Endometrium (tissue), 2 donors: ENCODE measurements at regions not wholly inside any gene's neighbourhood (a gene's known extent, or its start where the extent isn't known, plus 50 kb on each side); places are given as distances from the start of the nearest gene placed in this dataset.
"Not testable (repeated sequence)": the region's sequence is repeated elsewhere in the genome, so short reads cannot be mapped to it uniquely, and the experiment has no call there.

Source experiments
- FAIRE-seq: peaks from 2 replicates; lab custom pipeline; 2012; peaks lifted over from hg19 to GRCh38; lab: Jason Lieb, UNC
- donor health status: control.
- donor health status: control.

DNA sequence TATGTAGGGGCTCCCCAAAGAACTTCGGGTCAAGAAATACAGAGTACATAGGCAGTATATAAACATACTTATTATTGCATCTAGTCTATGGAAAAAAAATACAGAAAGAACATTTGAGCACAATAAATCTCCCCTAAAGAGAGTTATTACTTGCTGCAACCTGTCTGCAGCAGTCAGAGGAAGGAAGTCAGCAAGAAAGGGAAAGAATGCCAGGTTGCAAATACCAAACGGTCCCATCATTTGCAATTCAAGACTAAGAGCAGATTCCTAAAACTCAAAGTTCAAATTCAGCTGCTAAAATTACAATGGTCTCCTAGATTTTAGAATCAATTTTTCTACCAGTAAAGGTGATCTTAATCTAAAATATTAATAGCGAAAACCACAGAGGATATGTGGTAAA is 236.2 kb upstream of the NUDT6 start:
- no peak for FAIRE-seq

GRCh38 chr4:123159479-123159878 is 237.1 kb upstream of the NUDT6 start:
- no peak for FAIRE-seq

DNA sequence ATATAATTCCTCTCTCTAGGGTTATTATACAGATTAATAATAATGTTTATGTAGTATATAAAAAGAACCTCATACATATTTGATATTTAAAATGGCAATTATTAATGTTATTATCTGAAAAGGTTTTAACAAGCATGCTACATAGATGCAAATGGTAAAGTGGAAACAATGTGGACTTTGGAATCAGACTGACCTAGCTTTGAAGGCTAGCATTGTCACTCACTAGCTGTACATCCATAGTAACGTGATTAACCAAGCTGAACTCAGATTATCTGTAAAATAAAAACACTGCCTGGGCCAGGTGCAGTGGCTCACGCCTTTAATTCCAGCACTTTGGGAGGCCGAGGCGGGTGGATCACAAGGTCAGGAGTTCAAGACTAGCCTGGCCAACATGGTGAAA is 233.7 kb upstream of the SPRY1 start:
- FAIRE-seq = no peak

DNA sequence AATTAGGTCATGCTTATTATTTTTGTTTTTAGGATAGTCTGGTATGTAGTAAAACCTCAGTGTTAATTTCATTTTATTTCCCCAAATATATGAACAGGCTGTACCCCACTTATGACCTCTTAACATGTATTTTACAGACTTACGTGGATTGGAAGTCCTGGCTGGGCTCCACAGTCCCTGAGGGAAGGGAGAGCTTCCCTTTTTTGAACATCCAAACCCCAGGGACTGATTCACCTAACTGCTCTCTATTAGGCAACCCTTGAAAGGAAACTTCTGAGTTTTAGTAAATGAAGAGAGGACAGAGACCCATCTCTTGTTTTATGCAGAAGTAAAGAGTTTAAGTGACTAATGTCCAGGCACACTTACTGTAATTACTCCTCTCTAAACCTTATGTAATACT is 233.1 kb upstream of the SPRY1 start:
- FAIRE-seq = no peak

- no peak for FAIRE-seq
These were observed 230.6 kb upstream of the SPRY1 start for GRCh38 chr4:123166023-123166422.

GRCh38 chr4:123167931-123168330 is 228.7 kb upstream of the SPRY1 start:
- FAIRE-seq = no peak

DNA sequence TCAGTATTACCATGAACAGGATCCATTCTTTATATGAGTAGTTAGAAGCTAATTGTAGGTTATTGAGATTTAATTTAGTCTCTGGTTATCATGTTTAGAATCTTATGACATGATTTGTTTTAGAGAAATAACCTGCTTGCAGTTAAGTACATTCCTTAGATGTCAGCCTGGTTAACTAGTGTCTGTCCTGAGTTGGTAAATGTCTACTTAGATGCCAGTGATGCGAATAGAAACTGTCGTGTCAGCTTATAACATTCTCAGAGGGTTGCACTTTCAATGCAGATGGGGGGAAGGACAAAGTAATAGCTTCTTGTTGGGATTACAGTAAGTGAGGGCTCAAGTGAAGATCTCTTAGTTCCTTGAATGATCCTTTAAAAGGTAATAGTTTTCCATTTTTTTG is 227.8 kb upstream of the SPRY1 start:
- no peak for FAIRE-seq

GRCh38 chr4:123170843-123171242 is 225.8 kb upstream of the SPRY1 start:
- FAIRE-seq = no peak

DNA sequence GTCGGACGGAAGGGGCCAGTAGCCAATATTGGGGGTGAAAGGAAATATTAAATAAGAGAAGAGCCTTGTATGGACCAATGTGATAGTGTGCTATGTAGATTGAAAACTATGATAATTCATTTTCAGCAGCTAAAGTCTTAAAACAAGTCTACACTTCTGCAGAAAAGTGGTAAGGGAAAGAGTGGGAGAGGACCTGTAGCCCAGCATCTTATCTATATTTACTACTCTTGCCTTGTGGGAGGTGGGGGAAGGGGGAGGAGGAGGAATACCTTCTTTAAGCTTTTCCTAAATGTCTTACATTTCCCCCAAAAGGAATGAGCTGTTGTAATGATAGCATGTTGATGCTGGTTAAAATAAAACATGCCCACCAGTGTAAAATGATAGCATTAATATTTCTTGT is 220.0 kb upstream of the SPRY1 start:
- no peak for FAIRE-seq

DNA sequence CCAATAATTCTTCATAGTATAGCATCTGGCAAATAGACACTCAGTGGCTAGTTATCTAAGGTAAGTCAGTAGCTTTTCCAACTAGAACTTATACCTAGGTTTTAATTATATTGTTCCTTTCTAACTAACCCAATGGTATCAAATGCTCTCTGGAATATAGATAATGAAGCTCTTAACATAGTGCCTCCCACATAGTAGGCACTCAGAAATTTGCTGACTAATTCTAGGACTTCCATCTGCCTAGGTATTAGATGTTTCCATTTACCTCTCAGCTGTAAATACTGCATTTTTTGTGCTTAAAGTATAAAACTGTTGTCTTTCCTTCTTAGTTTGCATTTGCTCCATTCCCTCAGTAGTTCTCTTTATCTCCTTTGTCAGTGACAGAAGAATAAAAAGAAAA is 214.3 kb upstream of the SPRY1 start:
- FAIRE-seq = no peak

DNA sequence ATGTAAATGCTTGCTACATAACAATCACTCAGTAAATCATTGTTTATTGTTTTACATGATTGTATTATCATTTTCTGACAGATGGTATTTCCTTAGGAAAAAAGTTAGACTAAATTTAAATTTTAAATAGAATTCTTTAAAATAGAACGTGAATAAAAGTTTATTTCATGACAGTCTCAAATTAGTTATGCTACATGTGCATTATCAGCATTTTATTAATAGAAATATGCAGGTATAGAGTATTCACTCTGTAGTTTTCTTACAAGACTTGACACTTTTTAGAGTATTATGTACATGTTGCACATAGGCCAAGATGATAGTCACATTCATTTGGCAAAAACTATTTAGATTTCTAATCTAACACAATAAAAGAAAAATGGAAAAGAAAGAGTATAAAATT is 213.3 kb upstream of the SPRY1 start:
- no peak for FAIRE-seq

- FAIRE-seq = not testable (repeated sequence)
These were observed 212.8 kb upstream of the SPRY1 start for GRCh38 chr4:123183754-123184153.

DNA sequence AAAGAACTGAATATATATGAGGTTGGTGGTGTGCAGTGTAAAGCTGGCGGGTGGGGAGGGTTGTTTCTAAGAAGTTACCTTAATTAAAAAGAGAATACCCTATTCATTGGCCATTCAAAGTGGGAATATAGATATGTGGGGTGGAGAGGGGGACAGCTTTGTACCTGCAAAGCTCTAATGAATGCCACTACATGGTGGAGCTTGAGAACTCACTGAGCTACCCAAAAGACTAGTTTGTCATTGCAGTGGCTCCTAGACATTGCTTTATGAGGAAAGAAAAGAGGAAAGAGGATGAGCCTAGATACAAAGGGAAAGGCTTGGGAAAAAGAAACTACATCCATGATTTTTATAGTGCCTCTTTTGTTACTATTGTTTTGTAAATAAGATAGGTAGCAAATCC is 209.9 kb upstream of the SPRY1 start:
- FAIRE-seq = no peak

GRCh38 chr4:123190176-123190575 is 206.4 kb upstream of the SPRY1 start:
- no peak for FAIRE-seq

DNA sequence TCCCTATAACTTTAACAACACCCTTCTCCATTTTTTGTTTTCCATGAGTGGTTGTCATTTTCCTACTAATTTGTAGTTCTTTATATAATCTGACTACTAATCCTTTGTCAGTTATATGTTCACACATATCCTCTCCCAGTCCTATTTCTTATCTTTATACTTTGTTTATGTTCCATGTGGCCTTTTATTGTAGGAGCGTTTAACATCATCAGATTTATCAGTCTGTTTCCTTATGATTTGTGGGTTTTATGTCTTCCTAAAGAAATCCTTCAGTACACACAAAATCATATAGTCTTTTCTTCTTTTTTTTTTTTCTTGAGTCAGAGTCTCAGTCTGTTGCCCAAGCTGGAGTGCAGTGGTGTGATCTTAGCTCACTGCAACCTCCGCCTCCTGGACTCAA is 204.9 kb upstream of the SPRY1 start:
- no peak for FAIRE-seq

DNA sequence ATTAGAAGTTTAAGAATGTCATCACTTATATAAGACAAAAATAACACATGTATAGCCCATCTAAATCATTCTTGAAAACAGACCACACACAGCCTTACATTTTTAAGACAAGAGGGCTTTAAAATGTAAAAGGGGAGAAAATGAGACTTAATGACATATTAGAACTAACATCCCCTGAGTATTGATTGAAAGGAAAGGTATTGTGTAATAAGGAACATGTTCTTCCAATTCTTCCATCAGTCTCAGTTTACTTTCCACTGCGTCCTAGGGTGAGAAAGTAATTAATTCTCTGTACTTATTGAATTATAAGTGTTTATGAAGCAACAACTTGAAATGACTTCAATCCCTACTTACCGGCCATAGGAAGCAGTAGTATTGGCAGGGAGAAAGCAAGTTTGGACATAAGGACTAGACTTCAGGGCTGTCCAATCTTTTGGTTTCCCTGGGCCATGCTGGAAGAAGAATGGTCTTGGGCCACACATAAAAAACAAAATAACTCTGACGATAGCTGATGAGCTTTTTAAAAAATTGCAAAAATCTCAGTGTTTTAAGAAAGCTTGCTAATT is 202.7 kb upstream of the SPRY1 start:
- FAIRE-seq = no peak

DNA sequence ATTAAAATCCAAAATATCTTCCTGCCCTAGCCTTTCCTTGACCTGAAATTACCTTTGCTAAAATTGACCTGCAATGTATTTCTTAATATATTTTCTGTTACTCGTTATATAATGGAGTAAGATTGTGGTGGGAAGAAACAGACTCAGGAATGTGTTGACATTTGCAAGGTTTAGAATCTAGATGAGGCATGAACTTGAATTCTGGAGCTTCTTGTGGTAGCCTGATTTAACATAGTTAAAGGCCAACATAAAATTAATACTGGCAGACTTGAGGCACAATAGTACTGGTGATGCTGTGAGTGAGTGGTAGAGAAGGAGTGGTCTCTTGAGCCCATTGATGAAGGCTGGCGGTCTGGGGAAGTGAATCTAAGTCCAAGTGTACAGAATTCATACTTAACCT is 197.9 kb upstream of the SPRY1 start:
- no peak for FAIRE-seq

- FAIRE-seq = no peak
These were observed 196.3 kb upstream of the SPRY1 start for GRCh38 chr4:123200051-123200940.

- FAIRE-seq = no peak
These were observed 191.9 kb upstream of the SPRY1 start for GRCh38 chr4:123204737-123205136.

DNA sequence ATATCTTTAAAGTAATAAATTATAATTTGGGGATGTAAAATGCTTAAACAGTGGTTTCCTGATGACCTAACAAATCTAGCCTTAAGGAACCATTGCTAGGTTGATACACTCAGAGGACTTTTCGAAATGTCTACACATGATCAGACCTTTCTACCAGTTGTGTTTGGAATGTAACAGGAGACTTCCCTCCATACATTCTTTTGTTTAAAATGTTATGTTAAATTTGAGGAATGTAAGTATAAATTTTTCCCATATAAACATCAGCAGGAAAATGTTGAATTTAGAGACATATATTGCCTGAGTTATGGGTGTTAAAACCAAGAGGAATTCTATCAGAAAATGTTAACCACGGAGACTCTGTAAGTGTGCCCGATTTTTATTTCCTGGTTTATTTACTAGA is 190.6 kb upstream of the SPRY1 start:
- no peak for FAIRE-seq

- FAIRE-seq = no peak
These were observed 187.2 kb upstream of the SPRY1 start for GRCh38 chr4:123209436-123209835.

DNA sequence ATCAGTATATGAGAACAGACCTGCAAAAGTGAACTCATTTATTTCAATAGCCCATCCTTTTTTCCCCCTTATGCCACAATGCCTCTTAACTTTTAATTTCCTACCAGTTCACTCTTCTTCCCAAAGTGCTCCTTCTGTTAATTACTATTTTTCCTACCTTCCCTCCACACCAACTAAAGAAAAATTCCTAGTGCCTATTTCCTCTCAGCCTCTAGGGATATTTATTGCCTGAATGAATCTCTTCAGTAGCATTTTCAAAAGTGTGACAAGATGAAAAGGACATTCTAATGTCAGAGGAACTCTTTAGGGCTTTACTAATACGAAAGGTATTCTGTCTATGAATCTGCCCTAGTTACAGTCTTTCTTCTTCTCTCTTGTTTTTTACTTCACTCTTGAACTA is 181.1 kb upstream of the SPRY1 start:
- no peak for FAIRE-seq

DNA sequence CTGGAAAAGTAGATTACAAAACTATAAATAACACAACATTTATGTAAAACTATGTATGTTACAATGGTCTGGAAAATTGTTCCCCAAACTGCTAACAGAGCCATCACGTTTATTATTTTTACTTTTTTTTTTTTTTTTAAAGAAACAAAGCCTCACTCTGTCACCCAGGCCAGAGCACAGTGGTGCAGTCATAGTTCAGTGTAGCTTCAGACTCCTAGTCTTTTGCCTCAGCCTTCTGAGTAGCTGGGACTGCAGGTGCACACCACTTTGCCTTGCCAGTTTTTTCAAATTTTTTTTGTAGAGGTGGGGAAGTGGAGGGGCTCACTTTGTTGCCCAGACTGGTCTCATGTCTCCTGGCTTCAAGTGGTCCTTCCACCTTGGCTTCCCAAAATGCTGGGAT is 180.1 kb upstream of the SPRY1 start:
- no peak for FAIRE-seq

- FAIRE-seq = no peak
These were observed 179.6 kb upstream of the SPRY1 start for GRCh38 chr4:123216946-123217345.
